Colon (tissue), 2 donors: ENCODE measurements at regions not wholly inside any gene's neighbourhood (a gene's known extent, or its start where the extent isn't known, plus 50 kb on each side); places are given as distances from the start of the nearest gene placed in this dataset.

Source experiments
- FAIRE-seq: peaks from 2 replicates; lab custom pipeline; 2012; peaks lifted over from hg19 to GRCh38; lab: Jason Lieb, UNC
- donor health status: control.
- donor health status: control.

DNA sequence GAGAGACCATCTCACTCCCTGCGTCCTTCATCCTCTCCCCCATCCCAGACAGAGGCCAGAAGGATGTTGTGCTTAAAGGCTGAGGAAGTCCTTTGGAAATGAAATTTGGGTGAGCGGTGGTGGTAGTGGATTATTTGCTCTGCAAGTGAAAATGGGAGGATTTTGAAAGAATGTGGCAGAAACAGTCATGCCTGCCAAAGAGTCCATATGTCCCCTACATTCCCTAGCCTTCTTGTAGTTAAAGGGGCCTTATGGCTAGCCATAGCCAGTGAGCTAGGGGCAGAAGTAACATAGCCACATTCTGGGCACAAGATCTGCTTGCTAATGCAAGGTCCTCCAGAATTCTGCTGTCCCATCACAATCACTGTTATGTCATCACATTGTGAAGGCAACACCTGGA lies 360.2 kb upstream of the TSHZ3 start:
- FAIRE-seq, result no peak

DNA sequence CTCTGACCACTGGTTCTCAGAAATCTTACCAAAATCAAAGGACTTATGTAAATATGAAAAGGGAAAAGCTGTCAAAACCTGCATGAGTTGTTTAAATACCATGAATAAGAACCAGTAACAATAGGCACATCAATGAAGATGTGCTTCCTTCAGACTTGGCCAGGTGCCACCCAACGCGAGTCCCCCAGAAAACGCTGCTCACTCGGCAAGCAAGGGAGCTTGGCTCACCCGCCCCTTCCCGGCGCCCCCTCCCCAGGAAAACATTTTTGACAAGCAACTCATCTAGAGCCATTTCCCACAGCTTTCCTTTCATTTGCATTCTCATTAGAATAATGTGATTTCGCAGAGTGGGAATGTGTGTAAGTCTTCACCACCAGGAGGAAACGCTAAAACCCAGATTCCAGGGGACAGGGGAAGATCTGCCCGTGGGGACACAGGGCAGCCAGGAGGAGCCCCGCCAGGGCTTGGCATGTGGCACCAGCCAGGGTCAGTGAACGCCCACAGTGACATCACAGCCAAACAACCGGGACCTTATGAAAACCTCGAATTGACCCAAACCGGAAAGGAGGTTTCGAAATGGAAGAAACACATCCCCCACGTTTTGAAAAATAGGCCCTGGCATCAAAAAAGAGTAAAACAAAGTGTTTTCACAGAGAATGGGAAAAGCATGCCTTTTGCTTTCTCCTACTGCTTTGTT lies 366.2 kb upstream of the TSHZ3 start:
- no peak for FAIRE-seq

DNA sequence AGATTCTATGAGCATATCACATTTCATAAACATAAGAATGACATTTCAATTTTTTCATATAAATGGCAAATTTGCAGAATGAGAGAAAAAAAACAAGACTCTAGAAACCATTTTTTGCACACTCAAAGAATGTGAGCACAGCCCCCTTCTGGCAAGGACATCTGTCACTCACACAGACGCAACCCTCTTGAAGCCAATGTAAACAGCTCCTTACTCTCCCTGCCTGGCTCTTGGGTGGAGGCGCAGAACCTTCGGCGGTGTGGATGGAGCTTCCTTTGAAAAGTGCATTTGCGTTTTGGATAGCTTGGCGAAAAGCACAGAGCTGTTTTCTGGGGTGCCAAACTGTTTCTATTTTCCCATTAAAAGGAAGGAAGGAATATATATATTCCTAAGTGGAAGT lies 367.6 kb upstream of the TSHZ3 start:
- no peak for FAIRE-seq

DNA sequence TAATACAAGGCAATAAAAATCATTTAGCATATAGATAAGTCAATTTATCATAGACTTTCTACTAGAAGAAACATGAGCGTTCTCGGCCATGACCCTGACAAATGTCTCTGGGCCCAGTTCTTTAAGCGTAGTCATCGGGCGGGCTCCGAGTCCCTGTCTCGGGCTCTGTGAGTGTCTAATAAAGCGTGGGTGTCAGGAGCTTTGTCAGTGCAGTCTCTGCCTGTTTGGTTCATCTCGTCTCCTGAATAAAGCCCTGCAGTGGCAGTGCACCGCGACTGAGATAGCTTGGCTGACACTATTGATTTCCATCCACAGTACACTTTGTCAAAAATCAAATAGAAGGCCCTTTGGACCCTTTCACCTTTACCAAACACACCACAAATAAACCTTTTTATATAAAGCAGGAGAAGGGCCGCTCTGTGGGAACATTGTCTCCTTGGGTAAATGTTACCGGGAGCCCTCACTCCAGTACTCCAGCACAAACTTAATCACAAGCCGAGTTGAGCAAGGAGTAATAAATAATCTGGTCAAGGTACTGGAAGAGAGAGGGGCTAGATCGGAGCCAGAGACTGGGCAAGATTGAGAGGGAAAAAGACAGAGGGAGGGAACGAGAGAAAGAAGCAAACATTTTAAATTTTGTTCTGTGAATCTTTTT lies 368.2 kb upstream of the TSHZ3 start:
- FAIRE-seq, result no peak

DNA sequence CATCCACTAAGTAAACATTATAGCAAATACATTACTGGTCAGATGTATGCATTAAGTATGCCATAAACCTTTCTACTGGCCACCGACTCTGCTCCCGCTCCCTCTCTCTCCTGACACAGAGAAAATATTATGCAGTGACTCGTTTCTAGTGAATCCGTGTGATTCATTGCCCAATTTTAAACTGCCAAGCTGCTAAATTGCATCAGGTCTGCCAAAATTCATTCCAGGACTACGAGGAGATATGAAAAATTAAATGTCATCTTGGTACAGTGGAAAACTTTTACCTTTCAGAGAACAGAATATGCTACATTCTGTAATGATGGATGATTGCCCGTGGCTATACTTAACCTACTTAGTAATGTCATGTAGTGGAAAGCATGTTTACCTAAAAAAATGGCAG lies 368.8 kb upstream of the TSHZ3 start:
- FAIRE-seq, result no peak

DNA sequence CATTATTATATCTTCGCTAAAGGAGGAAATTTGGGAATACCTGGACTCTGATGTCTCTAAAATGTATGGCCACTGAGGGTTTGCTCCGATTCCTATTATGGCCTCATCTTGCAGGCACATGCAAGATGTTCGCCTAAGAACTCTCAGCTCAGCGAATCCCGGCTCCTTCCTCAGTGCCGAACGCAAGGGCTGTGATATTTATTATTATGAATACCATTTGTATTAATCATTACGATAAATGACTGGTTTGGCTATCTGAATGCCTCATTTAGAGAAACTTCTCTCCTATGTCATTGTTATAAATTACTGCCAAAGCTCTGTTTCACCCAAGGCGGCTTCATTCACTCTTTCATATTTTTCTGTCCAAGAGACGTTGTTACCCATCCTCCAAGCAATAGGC lies 369.7 kb upstream of the TSHZ3 start:
- FAIRE-seq, result no peak

DNA sequence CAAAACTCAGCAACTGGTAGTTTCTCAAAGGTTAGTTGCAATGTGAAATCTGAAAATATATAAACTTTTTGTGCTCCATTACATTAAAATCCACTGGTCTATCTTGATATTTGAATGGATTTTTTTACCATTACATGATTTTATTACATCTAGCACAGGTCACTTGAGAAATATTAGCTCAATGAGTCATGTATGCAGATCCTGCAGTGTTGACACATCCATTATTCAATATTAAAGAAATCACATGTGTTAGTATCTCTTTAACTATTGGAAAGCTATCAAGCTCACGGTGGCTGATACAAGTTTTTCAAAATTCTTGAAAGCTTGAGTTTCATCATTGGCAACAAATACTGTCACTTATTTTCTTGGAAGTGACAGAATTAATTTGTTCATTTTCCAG lies 373.9 kb upstream of the TSHZ3 start:
- no peak for FAIRE-seq

DNA sequence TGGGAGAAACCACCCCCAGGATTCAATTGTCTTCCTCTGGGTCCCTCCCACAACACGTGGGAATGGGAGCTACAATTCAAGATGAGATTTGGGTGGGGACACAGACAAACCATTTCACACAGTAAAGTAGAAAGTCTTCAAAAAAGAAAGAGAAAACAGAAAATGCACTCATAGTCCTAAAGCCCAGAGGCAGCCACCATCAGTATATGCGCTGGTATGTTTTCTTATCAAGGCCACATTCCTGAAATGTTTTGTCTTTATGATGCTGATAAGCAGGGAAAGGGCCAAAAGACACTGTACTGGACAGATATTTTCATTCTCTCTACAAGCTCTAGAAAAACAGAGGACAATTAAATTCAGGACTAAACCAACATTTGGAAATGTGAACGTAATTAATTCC lies 375.8 kb upstream of the TSHZ3 start:
- no peak for FAIRE-seq

DNA sequence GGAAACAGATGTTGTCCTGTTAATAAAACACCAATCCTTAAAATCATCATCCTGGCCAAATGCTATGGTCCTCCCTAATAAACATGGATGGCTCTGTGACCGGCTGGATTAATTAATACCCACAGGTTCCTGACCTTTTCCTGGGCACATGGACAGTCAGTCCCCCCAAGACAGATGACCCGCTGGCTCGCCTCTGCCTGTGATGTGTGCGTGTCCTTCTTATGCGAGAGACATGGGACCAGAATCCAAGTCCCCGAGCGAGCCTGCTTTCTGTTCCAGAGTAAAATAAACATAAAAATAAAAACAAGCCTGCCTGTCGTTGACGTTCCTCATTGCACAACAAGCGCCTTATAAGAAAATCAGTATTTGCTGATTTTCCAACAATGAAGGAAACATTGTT lies 378.3 kb upstream of the TSHZ3 start:
- FAIRE-seq, result no peak

DNA sequence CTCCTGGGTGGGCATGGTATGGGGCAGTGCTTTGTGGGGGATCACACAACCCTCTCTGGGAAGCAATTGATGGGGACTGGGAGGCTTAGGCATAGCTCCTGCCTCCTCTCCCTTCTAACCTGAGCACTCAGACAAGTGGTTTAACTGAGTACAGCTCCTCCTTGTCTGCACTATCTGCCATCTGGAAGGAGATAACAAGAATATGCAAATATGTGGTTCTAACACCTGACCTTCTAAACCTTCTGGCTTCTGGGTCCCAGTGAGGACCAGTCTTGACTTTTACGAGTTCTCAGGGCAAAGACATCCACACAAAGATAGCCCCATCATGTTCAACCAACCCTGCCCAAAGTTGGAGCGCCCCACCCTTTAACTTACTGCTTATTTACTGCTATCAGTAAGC lies 381.0 kb upstream of the TSHZ3 start:
- FAIRE-seq, result no peak

DNA sequence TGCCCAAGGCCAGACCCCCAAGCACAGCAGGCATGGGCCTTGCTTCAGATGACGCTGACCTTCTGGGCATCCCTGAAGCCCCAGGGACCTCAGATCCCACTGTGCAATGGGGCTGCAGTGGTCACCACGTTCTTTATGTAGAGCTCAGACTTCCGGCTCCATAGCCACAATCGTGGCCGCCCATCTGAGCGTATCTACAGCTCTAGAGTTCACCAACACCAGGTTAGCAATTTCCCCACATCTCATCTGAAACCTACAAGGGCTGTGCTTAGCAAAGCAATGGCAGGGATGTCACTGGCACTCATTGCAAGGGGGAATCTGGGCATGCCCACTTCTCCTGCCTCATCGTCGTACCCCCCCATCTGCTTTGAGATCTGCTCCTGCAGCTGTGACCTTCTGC lies 384.4 kb upstream of the TSHZ3 start:
- FAIRE-seq, result no peak

DNA sequence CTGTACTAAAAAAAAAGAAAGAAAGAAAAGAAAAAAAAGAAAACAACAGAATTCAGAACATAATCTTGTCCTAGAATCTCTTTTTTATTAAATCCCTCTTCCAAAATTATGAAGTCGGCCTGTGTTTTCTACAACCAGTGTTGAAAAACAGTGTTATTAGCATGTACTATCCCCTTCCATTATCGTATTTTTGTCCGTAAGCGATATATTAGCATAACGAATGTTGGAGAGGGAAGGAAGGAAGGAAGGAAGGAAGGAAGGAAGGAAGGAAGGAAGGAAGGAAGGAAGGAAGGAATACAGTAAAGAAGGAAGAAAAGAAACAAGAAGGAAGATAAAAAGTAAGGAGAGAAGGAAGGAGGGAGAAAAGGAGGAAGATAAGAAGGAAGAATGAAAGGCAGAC lies 393.0 kb upstream of the TSHZ3 start:
- FAIRE-seq, result no peak

DNA sequence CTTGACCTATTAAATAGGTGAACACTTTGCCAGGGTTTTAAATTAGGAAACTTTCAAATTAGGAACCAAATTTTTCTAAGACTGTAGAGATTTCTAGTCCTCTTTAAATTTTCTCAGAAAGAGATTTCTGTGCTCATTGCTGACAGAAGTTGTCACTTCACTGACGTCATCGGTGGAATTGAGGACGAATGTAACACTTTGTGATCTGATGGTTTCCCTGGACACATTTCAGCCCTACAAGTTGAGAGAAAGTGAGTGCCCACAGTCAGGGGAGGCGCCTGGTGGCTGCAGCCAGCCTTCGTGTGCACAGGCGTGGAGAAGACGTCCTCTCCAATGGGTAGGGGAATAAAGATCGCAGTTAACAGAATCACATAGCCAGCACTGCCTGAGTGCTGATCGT lies 396.5 kb upstream of the TSHZ3 start:
- no peak for FAIRE-seq

DNA sequence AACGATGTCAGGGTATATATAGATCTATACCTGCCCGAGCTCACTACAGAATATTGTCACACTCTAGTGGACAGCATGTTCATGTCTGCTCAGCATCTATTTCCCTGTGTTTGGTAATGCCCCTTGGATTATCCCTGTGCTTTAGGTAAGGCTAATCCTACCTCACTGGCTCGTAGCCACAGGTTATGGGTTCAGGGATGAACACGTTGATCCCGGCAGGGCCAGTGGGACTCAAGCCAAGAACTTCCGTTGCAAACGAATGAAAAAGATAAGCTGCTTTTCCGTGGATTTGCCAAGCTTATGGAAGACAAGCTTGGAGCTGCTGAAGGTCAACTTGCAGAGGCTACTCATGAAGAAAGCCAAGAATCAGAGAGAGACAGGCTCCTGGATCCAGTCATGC lies 400.0 kb upstream of the TSHZ3 start:
- FAIRE-seq, result no peak

DNA sequence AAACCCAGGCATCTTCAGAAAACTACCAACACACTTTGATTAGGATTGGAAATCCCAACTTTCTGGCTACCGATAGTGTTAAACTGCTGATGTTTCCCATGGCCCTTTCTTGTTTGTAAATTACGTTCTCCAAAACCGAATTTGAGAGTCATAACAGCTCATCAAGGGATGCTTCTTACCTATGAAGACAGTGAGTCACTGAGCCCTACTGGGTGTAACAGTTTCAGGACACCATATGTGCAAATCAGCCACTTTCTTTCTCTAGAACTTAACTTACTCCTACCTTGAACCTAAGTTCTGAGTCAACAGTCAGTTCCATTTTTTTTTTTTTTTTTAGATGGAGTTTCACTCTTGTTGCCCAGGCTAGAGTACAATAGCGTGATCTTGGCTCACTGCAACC lies 410.1 kb upstream of the TSHZ3 start:
- no peak for FAIRE-seq

DNA sequence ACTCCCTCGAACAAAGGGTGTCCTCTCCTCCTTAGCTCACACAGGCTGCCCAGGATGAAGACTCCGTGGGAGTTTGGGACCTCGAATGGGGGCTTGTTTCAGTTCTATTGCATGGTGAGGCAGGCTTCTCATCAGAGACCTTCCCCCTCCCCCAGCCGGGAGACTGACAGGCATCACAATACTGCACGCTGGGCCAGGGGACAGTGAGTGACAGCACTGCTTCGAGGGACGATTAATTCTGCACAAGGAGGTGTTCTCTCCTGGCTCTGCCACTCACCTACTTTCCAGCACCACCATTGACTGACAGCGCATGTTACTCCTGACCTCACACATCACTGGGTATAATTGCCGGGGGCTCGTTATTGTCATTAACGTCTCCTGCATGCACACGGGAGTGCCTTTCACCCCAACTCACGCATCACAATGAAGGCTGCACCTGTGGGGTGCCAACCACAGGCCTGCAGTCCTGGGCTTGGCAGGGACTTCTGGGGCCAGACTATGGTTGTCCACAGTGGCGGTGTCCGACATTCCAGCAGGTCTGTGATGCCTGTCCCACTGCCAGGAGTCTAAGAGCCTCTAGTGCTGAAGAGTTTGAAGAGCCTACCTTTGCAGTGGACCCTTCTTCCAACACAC lies 412.2 kb upstream of the TSHZ3 start:
- no peak for FAIRE-seq

DNA sequence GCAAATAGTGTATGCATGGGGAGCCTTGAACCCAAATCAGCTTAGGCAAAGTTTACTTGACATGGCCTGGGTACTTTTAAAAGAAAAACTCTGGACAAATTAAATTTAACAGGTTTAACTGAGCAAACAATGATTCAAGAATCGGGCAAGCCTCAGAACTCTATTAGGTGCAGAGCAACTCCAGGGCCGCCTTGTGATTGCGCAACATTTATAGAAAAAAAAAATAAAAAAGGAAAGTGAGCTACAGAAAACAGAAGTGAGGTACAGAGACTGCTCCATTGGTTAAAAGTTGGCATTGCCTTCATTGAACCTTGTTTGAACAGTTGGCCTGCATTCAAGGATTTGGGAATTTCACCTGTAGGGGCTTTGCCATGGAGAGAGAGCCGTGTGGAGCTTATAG lies 421.0 kb upstream of the TSHZ3 start:
- no peak for FAIRE-seq

DNA sequence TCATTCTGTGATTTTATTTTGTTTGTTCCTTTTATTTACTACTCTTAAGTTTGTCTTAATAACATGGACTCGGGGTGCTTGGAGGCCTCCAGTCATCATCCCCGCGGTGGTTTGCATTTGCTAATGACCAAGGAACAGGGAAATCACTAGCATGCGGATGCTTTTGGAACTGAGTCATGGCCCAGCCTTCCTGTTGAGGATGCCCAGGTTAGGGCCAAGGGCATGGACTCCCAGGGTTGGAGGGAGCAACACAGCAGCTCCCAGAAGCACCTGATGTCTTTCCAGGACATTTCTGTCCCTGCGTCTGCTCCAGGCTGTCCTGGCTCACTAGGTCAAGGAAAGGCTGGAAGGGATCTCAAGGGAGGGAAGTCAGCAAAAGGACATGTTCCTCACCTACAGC lies 423.7 kb upstream of the TSHZ3 start:
- no peak for FAIRE-seq

DNA sequence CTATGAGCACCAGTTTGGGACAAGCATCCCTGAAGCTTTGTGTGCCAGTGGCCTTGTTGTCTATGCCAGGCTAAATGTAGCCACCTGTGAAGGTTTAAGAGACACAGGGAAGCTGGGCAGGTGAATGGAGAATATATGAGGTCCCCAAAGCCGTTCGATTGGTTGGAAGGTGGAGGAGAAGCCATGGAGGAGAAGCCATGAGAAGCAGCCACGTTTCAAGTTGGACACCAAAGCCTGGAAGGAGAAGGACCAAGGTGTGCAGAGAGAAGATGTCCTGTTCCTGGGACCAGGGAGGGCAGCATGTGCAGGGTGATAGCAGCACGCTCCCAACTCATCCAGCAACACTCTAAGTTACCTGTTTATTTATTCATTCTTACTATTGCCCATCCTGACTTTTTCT lies 432.3 kb upstream of the TSHZ3 start:
- FAIRE-seq, result no peak

DNA sequence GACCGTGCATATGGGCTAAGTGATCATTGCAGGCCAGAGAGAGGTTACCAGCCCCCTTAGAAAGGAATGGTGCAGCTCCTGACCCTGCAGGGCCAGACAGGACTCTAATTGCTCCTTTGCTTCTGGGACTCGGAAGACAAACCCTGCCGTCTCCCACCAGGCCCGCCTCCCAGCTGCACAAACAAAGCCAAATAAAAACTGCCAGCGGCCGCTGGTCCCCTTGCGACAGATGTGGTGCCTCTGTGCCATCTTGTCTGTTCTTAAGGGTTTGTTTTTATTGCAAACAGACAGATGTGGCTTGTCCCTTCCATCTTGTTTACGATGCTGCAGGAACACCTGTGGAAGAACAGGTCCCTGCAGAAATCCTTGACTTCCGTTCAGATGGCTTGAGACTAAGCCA lies 434.4 kb upstream of the TSHZ3 start:
- FAIRE-seq, result no peak

DNA sequence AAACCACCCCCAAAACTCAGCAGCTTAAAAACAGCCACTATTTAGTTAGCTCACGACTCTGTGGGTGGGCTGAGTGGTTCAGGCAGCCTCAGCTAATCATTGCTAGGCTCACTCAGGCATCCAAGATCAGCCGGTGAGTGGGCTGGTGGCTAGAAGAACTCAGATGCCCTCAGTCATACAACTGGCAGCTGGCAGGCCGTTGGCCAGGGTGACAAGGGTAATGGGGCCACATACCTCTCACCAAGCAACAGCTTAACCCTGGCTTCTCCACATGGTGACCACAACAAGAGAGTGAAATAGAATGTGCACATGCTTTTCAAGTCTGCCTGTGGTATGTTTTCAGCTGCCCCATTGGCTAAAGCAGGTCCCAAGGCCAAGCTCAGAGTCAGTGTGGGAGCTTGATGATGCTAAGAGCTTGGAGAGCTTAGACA lies 435.4 kb upstream of the TSHZ3 start:
- FAIRE-seq, result no peak

DNA sequence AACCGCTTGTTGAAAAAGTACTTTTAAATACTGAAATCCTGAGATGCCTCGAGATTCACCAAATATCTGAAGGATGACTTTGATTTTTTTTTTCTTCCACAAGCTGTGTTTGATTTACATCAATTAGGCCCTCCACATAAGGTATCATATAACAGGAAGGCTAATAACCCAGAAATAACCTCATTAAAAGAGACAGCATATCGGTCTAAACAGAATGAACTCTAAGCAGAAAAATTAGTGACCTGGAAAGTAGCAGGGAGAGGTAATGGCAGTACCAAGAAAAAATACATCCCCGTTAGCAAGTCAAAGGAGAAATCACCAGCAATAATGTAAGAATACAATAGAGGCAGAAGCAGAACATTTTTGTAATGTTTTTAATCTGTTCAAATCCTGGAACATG lies 452.4 kb upstream of the TSHZ3 start:
- no peak for FAIRE-seq

DNA sequence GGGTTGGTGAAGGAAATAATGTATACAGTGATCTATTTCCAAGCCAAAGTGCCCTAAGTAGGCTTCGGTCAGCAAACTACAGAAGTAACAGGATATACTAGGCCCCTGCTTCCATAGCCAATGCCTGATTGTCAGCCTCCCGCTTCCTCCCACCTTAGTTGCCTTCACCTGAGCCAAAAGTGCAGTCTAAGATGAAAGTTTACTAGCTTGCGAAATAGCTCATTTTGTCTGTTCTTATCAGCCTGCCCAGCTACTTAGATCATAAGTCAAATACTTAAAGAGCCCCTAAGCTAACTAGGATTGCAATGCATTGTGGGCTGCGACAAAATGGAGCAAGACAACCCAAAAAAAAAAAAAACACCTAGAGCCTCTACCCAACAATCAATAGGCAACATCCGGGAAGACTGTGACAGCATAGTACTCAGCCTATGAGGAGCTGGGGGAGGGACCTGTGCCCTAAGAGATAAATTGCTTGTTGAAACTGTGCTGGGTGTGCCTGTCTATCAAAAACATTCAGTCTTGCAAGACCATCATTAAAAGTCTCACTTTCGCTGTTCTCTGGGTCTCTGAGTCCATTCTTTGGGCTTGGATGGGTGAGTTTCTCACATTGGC lies 454.7 kb upstream of the TSHZ3 start:
- no peak for FAIRE-seq
